Activated CD4-positive, alpha-beta T cell treated with anti-CD3 and anti-CD28 coated beads, Interleukin-2, amount 10 ng/mL, durations not matched to agents 7 days and 5 days (primary cell): ENCODE measurements at regions not wholly inside any gene's neighbourhood (a gene's known extent, or its start where the extent isn't known, plus 50 kb on each side); places are given as distances from the start of the nearest gene placed in this dataset.
"Not testable (repeated sequence)": the region's sequence is repeated elsewhere in the genome, so short reads cannot be mapped to it uniquely, and the experiment has no call there.

Experiments
- CTCF ChIA-PET: fragments of 350-600 bp; sonication (Branson Sonifier 250); formaldehyde crosslinking; loops from one replicate; lab custom pipeline; 2021; ENCODE audit warnings: antibody characterized with exemption; lab: Charles Lee
- POLR2A ChIA-PET: fragments of 350-600 bp; sonication (Branson Sonifier 250); formaldehyde crosslinking; loops from one replicate; lab custom pipeline; 2021; ENCODE audit warnings: antibody characterized with exemption; lab: Charles Lee
- DNase-seq: peaks from one replicate; pipeline ENCODE4 v3.0.0-alpha.2; 2020
- H3K27ac Mint-ChIP-seq: one replicate; pipeline ENCODE4 v1.8.0; 2021; ENCODE audit warnings: mild to moderate bottlenecking, moderate library complexity, mixed read lengths
- H3K27me3 Mint-ChIP-seq: one replicate; pipeline ENCODE4 v1.8.0; 2021; ENCODE audit warnings: mixed read lengths
- H3K36me3 Mint-ChIP-seq: one replicate; pipeline ENCODE4 v1.8.0; 2021; ENCODE audit warnings: low read depth, mixed read lengths
- H3K4me1 Mint-ChIP-seq: one replicate; pipeline ENCODE4 v1.8.0; 2021; ENCODE audit warnings: mixed read lengths
- H3K4me3 Mint-ChIP-seq: one replicate; pipeline ENCODE4 v1.8.0; 2021; ENCODE audit warnings: mild to moderate bottlenecking, moderate library complexity, mixed read lengths
- H3K9me3 Mint-ChIP-seq: one replicate; pipeline ENCODE4 v1.8.0; 2021; ENCODE audit warnings: mixed read lengths

GRCh38 chr4:81789741-81790399 lies 318.2 kb upstream of the RASGEF1B start:
- H3K27me3 Mint-ChIP-seq, result no peaks in the 10 kb centered on the region
- H3K4me3 Mint-ChIP-seq, result no peak overlapping the region
- ChIA-PET CTCF (interaction anchor here (0.6 to 1.0 kb wide), 2 partner anchors 17 to 355 kb away, joined by 3 read pairs; no protein-coding TSS in a partner anchor), POLR2A (no interaction called here)
- H3K4me1 Mint-ChIP-seq, result peaks cover 7% of the 10 kb centered on the region
- DNase-seq, result no peak
- no peaks in the 10 kb centered on the region for H3K36me3 Mint-ChIP-seq
- peaks cover 10% of the 10 kb centered on the region for H3K9me3 Mint-ChIP-seq
- H3K27ac Mint-ChIP-seq, result no peak overlapping the region

GRCh38 chr4:81789158-81789557 lies 317.5 kb upstream of the RASGEF1B start:
- no peak overlapping the region for H3K27ac Mint-ChIP-seq
- CTCF ChIA-PET, result interaction anchor here (0.6 to 1.0 kb wide), 2 partner anchors 18 to 356 kb away, joined by 3 read pairs; no protein-coding TSS in a partner anchor
- H3K4me1 Mint-ChIP-seq, result peaks cover 7% of the 10 kb centered on the region
- H3K36me3 Mint-ChIP-seq, result no peaks in the 10 kb centered on the region
- no peak overlapping the region for H3K4me3 Mint-ChIP-seq
- H3K9me3 Mint-ChIP-seq, result peaks cover 7% of the 10 kb centered on the region
- POLR2A ChIA-PET, result no interaction called here
- H3K27me3 Mint-ChIP-seq, result no peaks in the 10 kb centered on the region
- DNase-seq, result no peak

DNA sequence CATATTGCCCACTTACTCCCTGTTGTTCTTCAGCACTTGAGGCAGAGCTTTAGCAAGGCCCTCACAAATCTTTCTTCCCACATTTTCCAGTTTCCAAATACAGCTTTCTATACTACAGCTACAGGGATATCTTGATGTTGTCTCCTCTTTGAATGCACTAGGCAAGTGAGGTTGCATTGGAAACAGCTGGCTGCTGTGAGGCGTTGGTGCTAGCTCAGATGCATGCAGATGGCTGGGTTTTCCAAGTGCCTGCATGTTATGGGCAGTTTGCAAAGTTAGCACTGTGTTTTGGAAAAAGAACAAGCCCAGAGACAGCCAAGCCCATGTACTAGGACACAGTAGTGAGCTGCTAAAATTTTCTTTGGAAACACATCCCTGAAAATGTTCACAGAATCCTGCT lies 315.1 kb upstream of the RASGEF1B start:
- no peaks in the 10 kb centered on the region for H3K9me3 Mint-ChIP-seq
- H3K4me3 Mint-ChIP-seq, result no peak overlapping the region
- ChIA-PET POLR2A (no interaction called here), CTCF (interaction anchor here (2.3 kb wide), 1 partner anchor 12 kb away, joined by 9 read pairs; no protein-coding TSS in a partner anchor)
- no peaks in the 10 kb centered on the region for H3K27me3 Mint-ChIP-seq
- no peak overlapping the region for H3K27ac Mint-ChIP-seq
- no peak for DNase-seq
- peaks cover 7% of the 10 kb centered on the region for H3K4me1 Mint-ChIP-seq
- H3K36me3 Mint-ChIP-seq, result no peaks in the 10 kb centered on the region

DNA sequence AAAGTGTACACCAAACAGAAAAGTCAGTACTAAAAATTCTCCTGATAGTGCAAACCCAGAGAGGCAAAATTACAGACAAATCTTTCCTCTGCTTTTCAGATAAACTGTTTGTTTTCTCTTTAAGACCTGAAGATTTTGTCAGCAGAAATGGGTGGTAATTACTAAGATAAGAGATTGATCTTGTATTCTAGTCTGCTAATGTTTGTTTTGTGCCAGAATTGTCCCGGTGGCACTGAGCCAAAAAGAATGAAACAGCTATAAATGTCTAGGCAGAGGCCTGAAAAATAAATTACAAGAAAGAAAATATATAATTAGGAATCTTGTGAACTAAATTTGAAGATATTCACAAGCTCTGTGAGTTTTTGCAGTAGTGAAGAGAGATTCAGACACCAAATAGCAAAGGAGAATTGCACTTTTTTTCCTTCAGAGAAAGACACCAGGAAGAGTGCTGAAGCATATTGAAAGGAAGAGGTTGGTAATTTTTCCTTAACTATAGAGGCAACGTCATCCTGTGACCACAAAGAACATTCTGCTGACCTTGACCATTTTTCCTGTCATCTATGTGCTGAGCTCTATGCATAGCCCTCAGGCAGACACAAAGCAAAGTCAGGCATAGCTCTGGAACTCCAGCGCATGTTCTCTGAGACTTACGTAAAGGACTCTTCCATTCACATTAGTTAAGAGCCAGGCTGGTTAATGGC lies 314.5 kb upstream of the RASGEF1B start:
- Mint-ChIP-seq H3K27ac (no peak overlapping the region), H3K4me3 (no peak overlapping the region)
- POLR2A ChIA-PET, result no interaction called here

DNA sequence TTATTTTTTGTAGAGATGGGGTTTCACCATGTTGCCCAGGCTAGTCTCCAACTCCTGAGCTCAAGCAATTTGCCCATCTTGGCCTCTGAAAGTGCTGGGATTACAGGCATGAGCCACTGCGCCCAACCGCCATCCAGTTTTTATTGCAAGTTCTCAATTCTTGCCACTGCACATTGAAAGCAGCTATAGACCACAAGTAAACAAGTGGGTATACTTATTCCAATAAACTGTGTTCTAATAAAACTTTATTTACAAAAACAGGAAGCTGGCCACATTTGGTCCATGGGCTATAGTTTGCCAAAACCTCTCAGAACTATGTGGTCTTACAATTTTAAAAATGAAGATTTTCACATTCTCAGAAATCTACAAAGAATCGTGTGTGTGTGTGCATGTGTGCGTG lies 313.6 kb upstream of the RASGEF1B start:
- H3K36me3 Mint-ChIP-seq, result no peaks in the 10 kb centered on the region
- H3K9me3 Mint-ChIP-seq, result no peaks in the 10 kb centered on the region
- H3K27me3 Mint-ChIP-seq, result no peaks in the 10 kb centered on the region
- POLR2A ChIA-PET, result no interaction called here
- peaks cover 7% of the 10 kb centered on the region for H3K4me1 Mint-ChIP-seq
- H3K27ac Mint-ChIP-seq, result no peak overlapping the region
- H3K4me3 Mint-ChIP-seq, result no peak overlapping the region
- DNase-seq, result no peak
- CTCF ChIA-PET, result interaction anchor here (0.8 to 2.3 kb wide), 3 partner anchors 11 to 128 kb away, joined by 3 to 9 read pairs (median 3); no protein-coding TSS in a partner anchor

More for the DNA sequence above, 314.5 kb upstream of the RASGEF1B start:
- H3K4me1 Mint-ChIP-seq, result peaks cover 7% of the 10 kb centered on the region
- no peaks in the 10 kb centered on the region for H3K9me3 Mint-ChIP-seq
- DNase-seq, result no peak
- CTCF ChIA-PET, result interaction anchor here (1.0 to 2.3 kb wide), 2 partner anchors 12 kb away, joined by 3 to 9 read pairs; no protein-coding TSS in a partner anchor
- H3K36me3 Mint-ChIP-seq, result no peaks in the 10 kb centered on the region
- H3K27me3 Mint-ChIP-seq, result no peaks in the 10 kb centered on the region

GRCh38 chr4:81783558-81783957 lies 311.9 kb upstream of the RASGEF1B start:
- Mint-ChIP-seq H3K36me3 (no peaks in the 10 kb centered on the region), H3K4me1 (peaks cover 1% of the 10 kb centered on the region), H3K27me3 (no peaks in the 10 kb centered on the region), H3K9me3 (no peaks in the 10 kb centered on the region), H3K4me3 (no peak overlapping the region), H3K27ac (no peak overlapping the region)
- ChIA-PET CTCF (no interaction called here), POLR2A (no interaction called here)
- DNase-seq, result no peak

DNA sequence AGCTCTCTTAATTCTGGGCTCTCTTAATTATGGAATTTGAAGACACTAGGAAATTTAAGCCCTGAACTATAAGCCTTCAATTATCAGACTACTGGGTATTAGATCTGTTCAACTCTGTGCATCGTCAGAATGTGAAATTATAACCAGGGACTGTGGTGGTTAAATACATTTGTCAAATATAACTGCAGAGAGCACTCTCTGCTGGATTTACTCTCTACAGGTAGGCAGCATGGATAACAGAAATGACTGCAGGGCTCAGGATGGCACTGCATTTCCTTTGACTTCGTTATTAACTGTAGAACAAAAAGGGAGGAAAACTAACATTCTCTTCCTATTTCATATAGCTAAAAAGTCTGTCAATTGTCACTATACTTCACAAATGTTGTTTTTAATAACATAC lies 310.1 kb upstream of the RASGEF1B start:
- ChIA-PET CTCF (interaction anchor here (0.6 kb wide), 1 partner anchor 355 kb away, joined by 4 read pairs; no protein-coding TSS in a partner anchor), POLR2A (no interaction called here)
- no peak for DNase-seq
- Mint-ChIP-seq H3K36me3 (no peaks in the 10 kb centered on the region), H3K27me3 (no peaks in the 10 kb centered on the region), H3K4me1 (peaks cover 1% of the 10 kb centered on the region), H3K4me3 (no peak overlapping the region), H3K27ac (no peak overlapping the region), H3K9me3 (no peaks in the 10 kb centered on the region)

DNA sequence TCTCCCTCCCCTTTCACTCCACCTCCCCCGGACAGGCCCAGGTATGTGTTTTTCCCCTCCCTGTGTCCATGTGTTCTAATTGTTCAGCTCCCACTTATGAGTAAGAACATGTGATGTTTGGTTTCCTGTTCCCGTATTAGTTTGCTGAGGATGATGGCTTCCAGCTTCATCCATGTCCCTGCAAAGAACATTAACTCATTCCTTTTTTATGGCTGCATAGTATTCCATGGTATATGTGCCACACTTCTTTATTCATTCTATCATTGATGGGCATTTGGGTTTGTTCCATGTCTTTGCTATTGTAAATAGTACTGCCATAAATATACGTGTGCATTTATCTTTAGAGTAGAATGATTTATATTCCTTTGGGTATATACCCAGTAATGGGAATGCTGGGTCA lies 306.0 kb upstream of the RASGEF1B start:
- H3K27ac Mint-ChIP-seq, DNase-seq, H3K4me3 Mint-ChIP-seq, H3K27me3 Mint-ChIP-seq, CTCF ChIA-PET, POLR2A ChIA-PET, H3K9me3 Mint-ChIP-seq, H3K4me1 Mint-ChIP-seq, H3K36me3 Mint-ChIP-seq: not testable (repeated sequence)

- no peak for DNase-seq
- H3K9me3 Mint-ChIP-seq, result no peaks in the 10 kb centered on the region
- H3K27ac Mint-ChIP-seq, result no peak overlapping the region
- CTCF ChIA-PET, result interaction anchor here (1.0 kb wide), 1 partner anchor 70 kb away, joined by 3 read pairs; no protein-coding TSS in a partner anchor
- H3K4me1 Mint-ChIP-seq, result no peaks in the 10 kb centered on the region
- H3K4me3 Mint-ChIP-seq, result no peak overlapping the region
- POLR2A ChIA-PET, result no interaction called here
- no peaks in the 10 kb centered on the region for H3K27me3 Mint-ChIP-seq
- H3K36me3 Mint-ChIP-seq, result no peaks in the 10 kb centered on the region
These were observed 305.1 kb upstream of the RASGEF1B start for GRCh38 chr4:81776794-81777193.

DNA sequence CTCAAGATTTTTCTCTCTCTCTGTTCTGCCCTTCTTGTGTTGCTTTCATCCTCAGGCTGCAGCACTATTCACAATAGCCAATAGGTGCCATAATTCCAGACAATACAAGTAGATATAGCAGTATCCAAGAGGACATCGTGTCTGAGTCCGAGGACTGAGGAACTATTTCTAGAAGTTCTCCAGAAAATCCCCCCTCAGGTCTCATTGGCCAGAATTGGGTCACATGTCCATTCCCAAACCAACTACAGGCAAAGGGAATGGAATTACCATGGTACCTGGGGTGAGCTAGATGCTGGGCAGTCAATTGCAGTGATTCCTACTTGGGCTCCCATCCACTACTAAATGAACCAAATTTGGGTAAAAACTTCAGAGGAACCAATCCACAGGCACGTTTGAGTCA lies 301.9 kb upstream of the RASGEF1B start:
- Mint-ChIP-seq H3K36me3 (no peaks in the 10 kb centered on the region), H3K9me3 (no peaks in the 10 kb centered on the region), H3K4me3 (no peak overlapping the region), H3K27me3 (no peaks in the 10 kb centered on the region), H3K4me1 (no peaks in the 10 kb centered on the region), H3K27ac (no peak overlapping the region)
- ChIA-PET CTCF (interaction anchor here (2.7 kb wide), 1 partner anchor 12 kb away, joined by 9 read pairs; no protein-coding TSS in a partner anchor), POLR2A (no interaction called here)
- no peak for DNase-seq

- Mint-ChIP-seq H3K27me3 (no peaks in the 10 kb centered on the region), H3K4me1 (no peaks in the 10 kb centered on the region), H3K27ac (no peak overlapping the region), H3K4me3 (no peak overlapping the region), H3K36me3 (no peaks in the 10 kb centered on the region), H3K9me3 (no peaks in the 10 kb centered on the region)
- no peak for DNase-seq
- CTCF ChIA-PET, result interaction anchor here (1.6 kb wide), 1 partner anchor 13 kb away, joined by 4 read pairs; no protein-coding TSS in a partner anchor
- POLR2A ChIA-PET, result no interaction called here
These were observed 300.0 kb upstream of the RASGEF1B start for GRCh38 chr4:81771721-81772120.

- Mint-ChIP-seq H3K9me3 (no peaks in the 10 kb centered on the region), H3K27ac (no peak overlapping the region), H3K27me3 (no peaks in the 10 kb centered on the region), H3K4me1 (no peaks in the 10 kb centered on the region), H3K4me3 (no peak overlapping the region), H3K36me3 (no peaks in the 10 kb centered on the region)
- ChIA-PET CTCF (interaction anchor here (0.6 to 1.2 kb wide), 3 partner anchors 10 to 44 kb away, joined by 3 read pairs; no protein-coding TSS in a partner anchor), POLR2A (no interaction called here)
- DNase-seq, result no peak
These were observed 297.5 kb upstream of the RASGEF1B start for GRCh38 chr4:81769244-81769643.
